ENCODE measurements at regions not wholly inside any gene's neighbourhood (a gene's known extent, or its start where the extent isn't known, plus 50 kb on each side); places are given as distances from the start of the nearest gene placed in this dataset.

DNA sequence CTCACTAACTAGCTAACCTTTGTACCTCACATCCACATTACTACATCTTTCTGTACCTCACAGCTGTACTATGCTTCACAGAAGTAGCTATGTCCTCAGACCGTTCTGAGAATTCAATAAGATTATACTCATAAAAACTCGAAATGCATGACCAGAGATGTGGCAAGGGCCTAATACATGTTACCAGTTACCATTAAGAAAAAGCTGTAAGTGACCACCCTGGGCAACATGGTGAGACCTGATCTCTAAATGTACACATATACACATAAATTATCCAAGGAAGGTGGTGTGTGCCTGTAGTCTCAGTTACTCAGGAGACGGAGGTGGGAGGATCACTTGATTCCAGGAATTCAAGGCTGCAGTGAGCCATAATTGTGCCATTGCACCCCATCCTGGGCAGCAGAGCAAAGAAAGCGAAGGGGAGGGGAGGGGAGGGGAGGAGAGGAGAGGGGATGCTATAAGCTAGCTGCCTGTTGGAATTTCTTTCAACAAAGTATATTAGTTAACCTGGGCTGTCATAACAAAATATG is 482.6 kb upstream of the ZNF717 start:
- TF ChIP-seq EZH2 (IDR thresholded peaks at IDR 0.05; ENCODE audit: low read length, unreplicated experiment), result no peak
- no peak for TF ChIP-seq EZH2phosphoT487 (IDR thresholded peaks at IDR 0.05; ENCODE audit: borderline replicate concordance, low read length)
- H3K27ac ChIP-seq (ENCODE audit: low read length), result no peak overlapping the region
- DNase-seq (no peak), ATAC-seq (no peak)
- H2AFZ ChIP-seq (ENCODE audit: low read length), result no peak overlapping the region
- H3F3A ChIP-seq (ENCODE audit: low read length, unreplicated experiment), result no peaks in the 10 kb centered on the region
- H3K9ac ChIP-seq (ENCODE audit: low read length), result no peak overlapping the region
- H3K9me3 ChIP-seq (ENCODE audit: low read length), result no peaks in the 10 kb centered on the region
- no peak overlapping the region for H3K4me3 ChIP-seq (ENCODE audit: low read length)
- POLR2A ChIA-PET (ENCODE audit: unreplicated experiment), result no interaction called here
- BruUV-seq (replicated peaks), result no TSS peak
- intact Hi-C loops (cut with micrococcal nuclease), result no loop called here
- CTCF ChIA-PET, result no interaction called here
- H3K27me3 ChIP-seq (ENCODE audit: low read length), result no peaks in the 10 kb centered on the region
- no peaks in the 10 kb centered on the region for H4K20me1 ChIP-seq (ENCODE audit: low read length)
- no peaks in the 10 kb centered on the region for H3K79me2 ChIP-seq (ENCODE audit: low read length)
- no peaks in the 10 kb centered on the region for H3K9me2 ChIP-seq (replicated peaks; ENCODE audit: low read length)
- H3K4me1 ChIP-seq (ENCODE audit: insufficient read depth, low read length), result no peaks in the 10 kb centered on the region
- no peaks in the 10 kb centered on the region for H3K36me3 ChIP-seq (ENCODE audit: low read depth, low read length)
- H3K4me2 ChIP-seq (ENCODE audit: low read length), result no peak overlapping the region

DNA sequence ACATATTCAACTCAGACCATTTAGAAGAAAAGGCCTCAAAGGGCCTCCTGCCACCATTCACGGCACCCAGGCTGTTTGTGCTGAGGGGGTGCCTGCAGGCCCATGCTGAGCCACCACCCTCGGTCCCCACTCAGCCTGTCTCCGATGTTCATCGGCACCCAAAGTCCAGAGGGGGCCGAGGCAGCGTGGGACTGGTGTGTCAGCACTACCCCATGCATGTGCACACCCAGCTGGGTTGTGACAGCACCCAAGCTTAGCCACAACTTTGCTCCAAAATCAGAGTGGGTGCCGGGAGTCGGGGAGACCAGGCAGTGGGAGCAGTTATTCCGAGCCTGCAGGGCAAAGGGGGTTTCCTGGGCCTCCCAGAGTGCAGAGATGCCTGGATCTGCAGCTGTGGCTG is 508.5 kb upstream of the ZNF717 start:
- Histone ChIP-seq H3K4me1 (ENCODE audit: insufficient read depth, low read length) (no peaks in the 10 kb centered on the region), H3K36me3 (ENCODE audit: low read depth, low read length) (no peaks in the 10 kb centered on the region), H3K27ac (ENCODE audit: low read length) (no peak overlapping the region), H3K9me2 (replicated peaks; ENCODE audit: low read length) (no peaks in the 10 kb centered on the region), H3K9me3 (ENCODE audit: low read length) (no peaks in the 10 kb centered on the region), H3K27me3 (ENCODE audit: low read length) (no peaks in the 10 kb centered on the region), H3K9ac (ENCODE audit: low read length) (no peak overlapping the region), H3K4me3 (ENCODE audit: low read length) (no peak overlapping the region), H4K20me1 (ENCODE audit: low read length) (no peaks in the 10 kb centered on the region), H3F3A (ENCODE audit: low read length, unreplicated experiment) (no peaks in the 10 kb centered on the region), H3K4me2 (ENCODE audit: low read length) (no peak overlapping the region), H3K79me2 (ENCODE audit: low read length) (no peaks in the 10 kb centered on the region), H2AFZ (ENCODE audit: low read length) (no peak overlapping the region)
- no peak for TF ChIP-seq EZH2phosphoT487 (IDR thresholded peaks at IDR 0.05; ENCODE audit: borderline replicate concordance, low read length)
- TF ChIP-seq, protein P1, sequence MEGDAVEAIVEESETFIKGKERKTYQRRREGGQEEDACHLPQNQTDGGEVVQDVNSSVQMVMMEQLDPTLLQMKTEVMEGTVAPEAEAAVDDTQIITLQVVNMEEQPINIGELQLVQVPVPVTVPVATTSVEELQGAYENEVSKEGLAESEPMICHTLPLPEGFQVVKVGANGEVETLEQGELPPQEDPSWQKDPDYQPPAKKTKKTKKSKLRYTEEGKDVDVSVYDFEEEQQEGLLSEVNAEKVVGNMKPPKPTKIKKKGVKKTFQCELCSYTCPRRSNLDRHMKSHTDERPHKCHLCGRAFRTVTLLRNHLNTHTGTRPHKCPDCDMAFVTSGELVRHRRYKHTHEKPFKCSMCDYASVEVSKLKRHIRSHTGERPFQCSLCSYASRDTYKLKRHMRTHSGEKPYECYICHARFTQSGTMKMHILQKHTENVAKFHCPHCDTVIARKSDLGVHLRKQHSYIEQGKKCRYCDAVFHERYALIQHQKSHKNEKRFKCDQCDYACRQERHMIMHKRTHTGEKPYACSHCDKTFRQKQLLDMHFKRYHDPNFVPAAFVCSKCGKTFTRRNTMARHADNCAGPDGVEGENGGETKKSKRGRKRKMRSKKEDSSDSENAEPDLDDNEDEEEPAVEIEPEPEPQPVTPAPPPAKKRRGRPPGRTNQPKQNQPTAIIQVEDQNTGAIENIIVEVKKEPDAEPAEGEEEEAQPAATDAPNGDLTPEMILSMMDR (conservative IDR thresholded peaks at IDR 0.05; ENCODE audit: low read depth, low read length), result no peak
- TF ChIP-seq EZH2 (IDR thresholded peaks at IDR 0.05; ENCODE audit: low read length, unreplicated experiment), result no peak
- no peak for ATAC-seq
- BruUV-seq (replicated peaks), result no TSS peak
- intact Hi-C loops (cut with micrococcal nuclease), result no loop called here
- ChIA-PET CTCF (no interaction called here), POLR2A (ENCODE audit: unreplicated experiment) (no interaction called here)
- DNase-seq, result no peak

DNA sequence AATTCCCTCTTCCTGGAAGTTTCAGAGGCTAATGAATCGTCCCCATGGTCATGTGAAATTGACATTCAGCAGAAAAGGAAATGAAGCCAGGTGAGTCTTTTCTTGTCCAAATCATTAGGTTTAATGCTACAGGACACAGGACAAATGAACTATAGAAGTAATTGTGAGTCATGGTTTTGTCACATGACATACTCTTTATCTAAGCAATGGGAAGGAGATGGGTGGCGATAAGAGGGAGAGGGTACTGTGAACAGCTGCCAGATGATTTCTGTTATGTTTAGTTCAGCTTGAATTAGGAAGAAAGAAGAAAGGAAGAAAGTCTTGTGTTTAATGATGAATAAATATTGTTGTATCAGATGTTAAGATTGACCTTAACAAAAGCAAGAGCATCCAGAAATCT is 515.4 kb upstream of the ZNF717 start:
- Histone ChIP-seq H3K4me2 (ENCODE audit: low read length) (no peak overlapping the region), H2AFZ (ENCODE audit: low read length) (no peak overlapping the region), H3K4me3 (ENCODE audit: low read length) (no peak overlapping the region), H4K20me1 (ENCODE audit: low read length) (no peaks in the 10 kb centered on the region), H3K79me2 (ENCODE audit: low read length) (no peaks in the 10 kb centered on the region), H3K9ac (ENCODE audit: low read length) (no peak overlapping the region), H3K36me3 (ENCODE audit: low read depth, low read length) (no peaks in the 10 kb centered on the region), H3K9me3 (ENCODE audit: low read length) (no peaks in the 10 kb centered on the region), H3F3A (ENCODE audit: low read length, unreplicated experiment) (no peaks in the 10 kb centered on the region), H3K27ac (ENCODE audit: low read length) (no peak overlapping the region), H3K4me1 (ENCODE audit: insufficient read depth, low read length) (no peaks in the 10 kb centered on the region), H3K27me3 (ENCODE audit: low read length) (no peaks in the 10 kb centered on the region), H3K9me2 (replicated peaks; ENCODE audit: low read length) (no peaks in the 10 kb centered on the region)
- ATAC-seq, result no peak
- ChIA-PET POLR2A (ENCODE audit: unreplicated experiment) (no interaction called here), CTCF (no interaction called here)
- BruUV-seq (replicated peaks), result no TSS peak
- DNase-seq, result no peak
- intact Hi-C loops (cut with micrococcal nuclease), result no loop called here
- TF ChIP-seq, protein P1 (conservative IDR thresholded peaks at IDR 0.05; ENCODE audit: low read depth, low read length), result no peak
- TF ChIP-seq EZH2phosphoT487 (IDR thresholded peaks at IDR 0.05; ENCODE audit: borderline replicate concordance, low read length), result no peak
- no peak for TF ChIP-seq EZH2 (IDR thresholded peaks at IDR 0.05; ENCODE audit: low read length, unreplicated experiment)
